Fibroblast of lung (primary cell): ENCODE measurements at regions not wholly inside any gene's neighbourhood (a gene's known extent, or its start where the extent isn't known, plus 50 kb on each side); places are given as distances from the start of the nearest gene placed in this dataset.

Experiments
- CTCF ChIP-seq, 2 donors: IDR thresholded peaks in 1 of 2; conservative IDR thresholded peaks in 1 of 2; 1 replicate in 1 of 2; 2 replicates in 1 of 2; pipeline ENCODE4 v1.5.1; 2011 to 2012; ENCODE audit warnings: low read length in 2 of 2, control low read depth in 1 of 2, inconsistent platforms in 1 of 2, low read depth in 1 of 2, mild to moderate bottlenecking in 1 of 2
- EZH2 ChIP-seq: IDR thresholded peaks from 2 replicates; pipeline ENCODE4 v1.5.1; 2012; ENCODE audit warnings: low read length, control low read depth, mild to moderate bottlenecking; ENCODE audit errors: missing control alignments

GRCh38 chr1:218207194-218207593 is 77.9 kb upstream of the RRP15 start:
- TF ChIP-seq CTCF (conservative IDR thresholded peaks at IDR 0.05 in 1 of 2, IDR thresholded peaks at IDR 0.05 in 1 of 2; ENCODE audit: low read depth in 1 of 2, low read length in 2 of 2): no peak
- no peak for TF ChIP-seq EZH2
